ENCODE measurements at regions not wholly inside any gene's neighbourhood (a gene's known extent, or its start where the extent isn't known, plus 50 kb on each side); places are given as distances from the start of the nearest gene placed in this dataset.

DNA sequence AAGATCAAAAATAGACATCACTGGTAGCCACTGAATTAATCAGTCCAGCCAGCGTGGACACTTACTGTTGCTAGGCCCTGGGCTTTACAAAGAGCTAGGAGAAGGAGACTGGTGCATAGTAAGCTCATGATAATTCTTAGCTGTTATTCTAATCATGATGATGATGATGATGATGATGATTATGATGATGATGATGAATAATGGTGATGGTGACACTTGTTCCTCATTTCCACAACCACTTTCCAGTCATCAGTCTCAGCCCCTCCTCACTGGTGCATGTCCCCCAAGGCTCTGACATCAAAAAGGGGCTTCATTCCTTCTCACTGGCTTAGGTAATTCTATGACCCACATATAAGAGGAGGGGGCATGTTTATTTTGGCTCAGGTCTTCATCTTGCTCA is 701.0 kb downstream of the PTPRU start:
- H3K27ac Mint-ChIP-seq (ENCODE audit: unreplicated experiment) = no peak overlapping the region
- H3K4me1 Mint-ChIP-seq (ENCODE audit: unreplicated experiment) = no peaks in the 10 kb centered on the region
- H3K9me3 Mint-ChIP-seq (ENCODE audit: unreplicated experiment) = no peaks in the 10 kb centered on the region
- no peaks in the 10 kb centered on the region for H3K27me3 Mint-ChIP-seq (ENCODE audit: unreplicated experiment)
- H3K36me3 Mint-ChIP-seq (ENCODE audit: low read depth, unreplicated experiment) = no peaks in the 10 kb centered on the region
- no peak for DNase-seq (ENCODE audit: low spot score)
- TF ChIP-seq, protein P1, sequence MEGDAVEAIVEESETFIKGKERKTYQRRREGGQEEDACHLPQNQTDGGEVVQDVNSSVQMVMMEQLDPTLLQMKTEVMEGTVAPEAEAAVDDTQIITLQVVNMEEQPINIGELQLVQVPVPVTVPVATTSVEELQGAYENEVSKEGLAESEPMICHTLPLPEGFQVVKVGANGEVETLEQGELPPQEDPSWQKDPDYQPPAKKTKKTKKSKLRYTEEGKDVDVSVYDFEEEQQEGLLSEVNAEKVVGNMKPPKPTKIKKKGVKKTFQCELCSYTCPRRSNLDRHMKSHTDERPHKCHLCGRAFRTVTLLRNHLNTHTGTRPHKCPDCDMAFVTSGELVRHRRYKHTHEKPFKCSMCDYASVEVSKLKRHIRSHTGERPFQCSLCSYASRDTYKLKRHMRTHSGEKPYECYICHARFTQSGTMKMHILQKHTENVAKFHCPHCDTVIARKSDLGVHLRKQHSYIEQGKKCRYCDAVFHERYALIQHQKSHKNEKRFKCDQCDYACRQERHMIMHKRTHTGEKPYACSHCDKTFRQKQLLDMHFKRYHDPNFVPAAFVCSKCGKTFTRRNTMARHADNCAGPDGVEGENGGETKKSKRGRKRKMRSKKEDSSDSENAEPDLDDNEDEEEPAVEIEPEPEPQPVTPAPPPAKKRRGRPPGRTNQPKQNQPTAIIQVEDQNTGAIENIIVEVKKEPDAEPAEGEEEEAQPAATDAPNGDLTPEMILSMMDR (IDR thresholded peaks at IDR 0.05; ENCODE audit: unreplicated experiment) = no peak
- H3K4me3 Mint-ChIP-seq (ENCODE audit: unreplicated experiment) = no peak overlapping the region

DNA sequence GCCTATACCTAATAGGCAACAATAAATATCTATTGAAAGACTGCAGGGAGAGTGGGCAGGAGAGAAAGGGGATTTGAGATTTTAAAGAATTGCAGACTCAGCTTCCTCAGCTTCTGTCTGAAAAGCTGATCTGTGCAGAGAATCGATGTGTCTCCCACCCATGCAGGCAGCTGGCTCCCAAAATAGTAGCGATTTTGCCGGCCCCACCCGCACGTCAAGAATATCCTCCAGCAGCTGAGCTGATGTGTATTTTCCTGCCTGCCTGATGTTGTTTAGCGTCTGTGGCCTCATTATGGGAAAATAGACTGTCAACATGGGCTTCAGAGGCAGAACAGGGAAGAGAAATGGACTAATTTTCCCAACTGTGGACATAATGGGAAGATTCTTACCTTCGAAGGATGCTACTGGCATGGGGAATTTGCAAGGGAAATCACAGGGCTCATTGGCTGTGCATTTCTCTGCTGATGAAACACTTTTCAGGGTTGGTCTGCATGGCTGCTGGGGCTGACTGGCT is 699.8 kb downstream of the PTPRU start:
- TF ChIP-seq, protein P1 (IDR thresholded peaks at IDR 0.05; ENCODE audit: unreplicated experiment) = no peak
- Mint-ChIP-seq H3K27ac (ENCODE audit: unreplicated experiment) (no peak overlapping the region), H3K36me3 (ENCODE audit: low read depth, unreplicated experiment) (no peaks in the 10 kb centered on the region), H3K9me3 (ENCODE audit: unreplicated experiment) (no peaks in the 10 kb centered on the region), H3K4me3 (ENCODE audit: unreplicated experiment) (no peak overlapping the region), H3K4me1 (ENCODE audit: unreplicated experiment) (no peaks in the 10 kb centered on the region), H3K27me3 (ENCODE audit: unreplicated experiment) (peaks cover 5% of the 10 kb centered on the region)
- no peak for DNase-seq (ENCODE audit: low spot score)

DNA sequence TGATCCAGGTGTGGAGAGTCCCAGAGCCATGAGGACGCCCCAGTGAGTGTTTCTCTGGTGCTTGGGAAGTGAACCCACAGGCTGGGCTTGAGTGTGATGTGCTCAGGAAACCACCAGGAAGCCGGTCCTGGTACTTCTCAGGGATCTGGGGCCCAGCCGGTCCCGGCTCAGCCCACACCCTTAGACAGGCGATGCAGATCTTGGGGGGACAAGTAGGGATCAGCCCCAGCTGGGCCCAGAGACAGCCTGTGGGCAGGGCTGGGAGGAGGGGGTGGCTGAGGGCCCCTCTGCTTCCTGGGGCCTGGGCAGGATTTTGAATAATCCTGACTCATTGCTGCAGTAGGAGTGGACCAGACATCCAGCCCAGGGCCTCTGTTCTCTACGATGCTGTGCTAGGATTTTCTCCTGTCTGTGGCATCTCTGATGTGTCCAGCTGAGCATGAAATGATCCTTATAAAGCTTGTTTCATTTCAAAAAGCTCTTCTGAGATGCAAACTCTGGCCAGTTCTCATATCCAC is 698.0 kb downstream of the PTPRU start:
- no peaks in the 10 kb centered on the region for H3K36me3 Mint-ChIP-seq (ENCODE audit: low read depth, unreplicated experiment)
- no peak overlapping the region for H3K27ac Mint-ChIP-seq (ENCODE audit: unreplicated experiment)
- TF ChIP-seq, protein P1 (IDR thresholded peaks at IDR 0.05; ENCODE audit: unreplicated experiment) = no peak
- DNase-seq (ENCODE audit: low spot score) = no peak
- no peaks in the 10 kb centered on the region for H3K9me3 Mint-ChIP-seq (ENCODE audit: unreplicated experiment)
- H3K27me3 Mint-ChIP-seq (ENCODE audit: unreplicated experiment) = peaks cover 5% of the 10 kb centered on the region
- no peak overlapping the region for H3K4me3 Mint-ChIP-seq (ENCODE audit: unreplicated experiment)
- no peaks in the 10 kb centered on the region for H3K4me1 Mint-ChIP-seq (ENCODE audit: unreplicated experiment)

DNA sequence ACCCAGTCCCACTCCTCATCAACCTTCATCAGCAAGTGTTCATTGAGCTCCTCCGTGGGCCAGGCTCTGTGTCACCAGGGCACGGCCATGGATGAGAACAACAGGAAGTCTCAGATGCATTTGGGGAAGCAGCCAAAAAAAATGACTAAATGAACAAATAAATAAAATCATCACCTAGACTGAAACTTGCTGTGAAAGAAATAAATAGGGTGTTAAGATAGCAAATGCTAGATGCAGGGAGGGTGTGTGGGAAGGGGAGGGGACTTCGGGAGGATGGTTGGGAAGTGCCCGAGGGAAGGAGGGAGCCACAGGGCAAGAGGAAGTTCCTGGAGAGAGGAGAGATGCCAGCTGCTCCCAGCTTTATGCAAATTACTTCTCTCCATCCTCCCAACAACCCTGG is 696.7 kb downstream of the PTPRU start:
- Mint-ChIP-seq H3K36me3 (ENCODE audit: low read depth, unreplicated experiment) (no peaks in the 10 kb centered on the region), H3K9me3 (ENCODE audit: unreplicated experiment) (no peaks in the 10 kb centered on the region), H3K27ac (ENCODE audit: unreplicated experiment) (no peak overlapping the region), H3K27me3 (ENCODE audit: unreplicated experiment) (peaks cover 5% of the 10 kb centered on the region), H3K4me1 (ENCODE audit: unreplicated experiment) (no peaks in the 10 kb centered on the region), H3K4me3 (ENCODE audit: unreplicated experiment) (no peak overlapping the region)
- TF ChIP-seq, protein P1 (IDR thresholded peaks at IDR 0.05; ENCODE audit: unreplicated experiment) = no peak
- DNase-seq (ENCODE audit: low spot score) = no peak

DNA sequence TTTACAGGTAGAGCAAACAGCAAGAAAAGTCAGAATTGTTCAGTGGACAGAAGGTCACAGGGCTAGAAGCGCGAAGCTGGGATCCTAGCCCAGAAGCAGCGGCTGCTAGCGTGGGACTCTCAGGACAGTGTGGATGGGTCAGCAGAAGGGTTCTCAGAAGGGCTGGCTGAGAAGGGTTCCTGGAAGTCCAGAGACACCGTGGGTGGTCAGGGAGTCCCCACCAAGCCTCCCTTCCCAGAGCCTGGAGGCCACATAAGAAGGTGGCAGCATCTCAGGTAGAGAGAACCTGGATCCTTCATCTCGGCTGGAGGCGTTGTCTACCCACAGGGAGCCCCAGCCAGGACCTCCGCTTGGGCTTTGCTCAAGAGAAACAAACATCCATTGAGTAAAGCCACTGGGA is 696.3 kb downstream of the PTPRU start:
- no peak overlapping the region for H3K4me3 Mint-ChIP-seq (ENCODE audit: unreplicated experiment)
- no peaks in the 10 kb centered on the region for H3K4me1 Mint-ChIP-seq (ENCODE audit: unreplicated experiment)
- DNase-seq (ENCODE audit: low spot score) = no peak
- TF ChIP-seq, protein P1 (IDR thresholded peaks at IDR 0.05; ENCODE audit: unreplicated experiment) = no peak
- H3K9me3 Mint-ChIP-seq (ENCODE audit: unreplicated experiment) = no peaks in the 10 kb centered on the region
- H3K27me3 Mint-ChIP-seq (ENCODE audit: unreplicated experiment) = peaks cover 5% of the 10 kb centered on the region
- H3K36me3 Mint-ChIP-seq (ENCODE audit: low read depth, unreplicated experiment) = no peaks in the 10 kb centered on the region
- no peak overlapping the region for H3K27ac Mint-ChIP-seq (ENCODE audit: unreplicated experiment)

All from endothelial cell (in vitro differentiated cells).